ENCODE measurements at regions not wholly inside any gene's neighbourhood (a gene's known extent, or its start where the extent isn't known, plus 50 kb on each side); places are given as distances from the start of the nearest gene placed in this dataset.

- ATAC-seq (ENCODE audit: low FRiP score) (no peak), DNase-seq (ENCODE audit: low spot score) (no peak)
- TF ChIP-seq, protein P1, sequence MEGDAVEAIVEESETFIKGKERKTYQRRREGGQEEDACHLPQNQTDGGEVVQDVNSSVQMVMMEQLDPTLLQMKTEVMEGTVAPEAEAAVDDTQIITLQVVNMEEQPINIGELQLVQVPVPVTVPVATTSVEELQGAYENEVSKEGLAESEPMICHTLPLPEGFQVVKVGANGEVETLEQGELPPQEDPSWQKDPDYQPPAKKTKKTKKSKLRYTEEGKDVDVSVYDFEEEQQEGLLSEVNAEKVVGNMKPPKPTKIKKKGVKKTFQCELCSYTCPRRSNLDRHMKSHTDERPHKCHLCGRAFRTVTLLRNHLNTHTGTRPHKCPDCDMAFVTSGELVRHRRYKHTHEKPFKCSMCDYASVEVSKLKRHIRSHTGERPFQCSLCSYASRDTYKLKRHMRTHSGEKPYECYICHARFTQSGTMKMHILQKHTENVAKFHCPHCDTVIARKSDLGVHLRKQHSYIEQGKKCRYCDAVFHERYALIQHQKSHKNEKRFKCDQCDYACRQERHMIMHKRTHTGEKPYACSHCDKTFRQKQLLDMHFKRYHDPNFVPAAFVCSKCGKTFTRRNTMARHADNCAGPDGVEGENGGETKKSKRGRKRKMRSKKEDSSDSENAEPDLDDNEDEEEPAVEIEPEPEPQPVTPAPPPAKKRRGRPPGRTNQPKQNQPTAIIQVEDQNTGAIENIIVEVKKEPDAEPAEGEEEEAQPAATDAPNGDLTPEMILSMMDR (IDR thresholded peaks at IDR 0.05) = no peak
These were observed 149.4 kb upstream of the BMP2 start for GRCh38 chr20:6618051-6618450.

GRCh38 chr20:6616421-6616820 lies 151.1 kb upstream of the BMP2 start:
- no peak for DNase-seq (ENCODE audit: low spot score)
- no peak for ATAC-seq (ENCODE audit: low FRiP score)
- TF ChIP-seq, protein P1 (IDR thresholded peaks at IDR 0.05) = no peak

GRCh38 chr20:6614836-6615235 lies 152.7 kb upstream of the BMP2 start:
- no peak for ATAC-seq (ENCODE audit: low FRiP score)
- TF ChIP-seq, protein P1 (IDR thresholded peaks at IDR 0.05) = no peak

DNA sequence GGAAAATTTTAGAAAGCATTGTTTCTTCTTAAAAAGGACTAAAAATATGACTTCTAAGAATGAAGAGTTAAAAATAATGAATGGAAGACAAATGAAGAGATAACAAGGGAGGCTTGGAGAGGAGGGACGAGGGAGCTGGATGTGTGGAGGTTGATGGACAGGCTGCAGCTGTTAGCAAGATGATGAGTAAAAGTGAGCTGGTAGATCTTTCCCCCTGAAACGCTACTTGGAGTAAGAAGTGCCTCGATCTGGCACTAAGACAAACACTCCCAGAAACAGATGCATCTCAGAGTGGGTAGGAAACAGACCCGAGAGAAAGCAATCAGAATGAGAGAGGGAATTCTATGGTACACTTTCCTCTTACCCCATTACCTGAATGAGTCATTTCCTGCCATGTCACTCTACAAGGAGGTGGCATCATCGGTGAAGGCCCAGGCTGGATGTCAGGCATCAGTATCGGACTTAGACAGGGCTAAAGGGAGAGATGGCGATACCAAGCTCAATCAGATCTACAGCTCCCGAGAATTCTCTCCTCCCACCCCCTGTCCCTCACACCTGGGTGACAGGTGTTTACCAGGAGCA lies 154.1 kb upstream of the BMP2 start:
- ATAC-seq (ENCODE audit: low FRiP score) = no peak
- DNase-seq (ENCODE audit: low spot score) = no peak
- TF ChIP-seq, protein P1 (IDR thresholded peaks at IDR 0.05) = no peak

More at GRCh38 chr20:6614836-6615235, 152.7 kb upstream of the BMP2 start:
- no peak for DNase-seq (ENCODE audit: low spot score)

DNA sequence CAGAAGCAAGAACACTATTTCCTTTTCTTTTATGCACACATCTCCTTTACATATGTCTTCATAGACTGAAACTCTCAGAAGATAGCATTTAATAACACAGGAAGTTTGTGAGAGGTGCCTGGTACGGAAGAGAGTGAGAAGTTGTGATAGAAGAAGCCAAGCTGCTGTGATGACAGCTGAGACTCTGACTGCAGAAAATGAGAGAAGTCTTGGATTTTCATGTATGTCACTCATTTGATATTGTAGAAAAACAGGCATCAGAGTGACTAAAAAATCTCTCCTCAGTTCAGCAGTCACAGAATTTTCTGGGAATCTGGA lies 154.9 kb upstream of the BMP2 start:
- DNase-seq (ENCODE audit: low spot score) (no peak), ATAC-seq (ENCODE audit: low FRiP score) (no peak)
- TF ChIP-seq, protein P1 (IDR thresholded peaks at IDR 0.05) = no peak

GRCh38 chr20:6611911-6612605 lies 155.4 kb upstream of the BMP2 start:
- ATAC-seq (ENCODE audit: low FRiP score) (no peak), DNase-seq (ENCODE audit: low spot score) (no peak)
- TF ChIP-seq, protein P1 (IDR thresholded peaks at IDR 0.05) = no peak

DNA sequence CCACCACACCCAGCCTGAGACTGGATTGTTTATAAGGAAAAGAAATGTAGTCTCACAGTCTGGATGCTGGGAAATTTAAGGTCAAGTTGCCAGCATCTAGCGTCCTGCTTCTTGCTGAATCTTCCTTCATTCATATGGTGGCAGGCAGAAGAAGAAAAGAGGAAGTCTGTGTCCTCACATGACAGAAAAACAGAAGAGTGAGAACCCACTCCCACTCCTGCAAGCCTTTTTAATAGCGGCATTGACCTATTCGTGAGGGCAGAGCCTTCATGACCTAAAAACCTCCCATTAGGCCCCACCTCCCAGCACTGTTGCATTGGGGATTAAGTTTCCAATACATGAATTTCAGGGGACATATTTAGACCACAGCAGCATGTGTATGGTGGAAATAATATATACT lies 160.8 kb upstream of the BMP2 start:
- ATAC-seq (ENCODE audit: low FRiP score) (no peak), DNase-seq (ENCODE audit: low spot score) (no peak)
- TF ChIP-seq, protein P1 (IDR thresholded peaks at IDR 0.05) = no peak

Measured in omental fat pad (tissue), 3 donors.